GM21447 (cell line): ENCODE measurements at regions not wholly inside any gene's neighbourhood (a gene's known extent, or its start where the extent isn't known, plus 50 kb on each side); places are given as distances from the start of the nearest gene placed in this dataset.

ENCODE experiments used
- ATAC-seq: cut with Tn5 transposase; IDR thresholded peaks from one replicate; pipeline ENCODE4 v1.9.1; 2021; ENCODE audit not compliant: unreplicated experiment

GRCh38 chr12:127079636-127080035, 1187.3 kb upstream of the TMEM132C start:
- ATAC-seq: no peak

GRCh38 chr12:127081058-127081457, 1185.9 kb upstream of the TMEM132C start:
- ATAC-seq: no peak

- ATAC-seq: peak; percentile 99
These were observed 1183.7 kb upstream of the TMEM132C start for GRCh38 chr12:127083008-127083949.

GRCh38 chr12:127101076-127101475, 1165.9 kb upstream of the TMEM132C start:
- ATAC-seq: no peak

GRCh38 chr12:127106041-127106440, 1160.9 kb upstream of the TMEM132C start:
- ATAC-seq: no peak

GRCh38 chr12:127106697-127107096, 1160.3 kb upstream of the TMEM132C start:
- no peak for ATAC-seq

- no peak for ATAC-seq
These were observed 1159.2 kb upstream of the TMEM132C start for GRCh38 chr12:127107744-127108143.

GRCh38 chr12:127108360-127109215, 1158.4 kb upstream of the TMEM132C start:
- ATAC-seq: peak; percentile 74

GRCh38 chr12:127113945-127114344, 1153.0 kb upstream of the TMEM132C start:
- ATAC-seq: no peak

GRCh38 chr12:127115468-127116035, 1151.4 kb upstream of the TMEM132C start:
- no peak for ATAC-seq

GRCh38 chr12:127118251-127118650, 1148.7 kb upstream of the TMEM132C start:
- no peak for ATAC-seq

- no peak for ATAC-seq
These were observed 1147.3 kb upstream of the TMEM132C start for GRCh38 chr12:127119600-127120140.

- ATAC-seq: no peak
These were observed 1146.1 kb upstream of the TMEM132C start for GRCh38 chr12:127120851-127121250.

- no peak for ATAC-seq
These were observed 1145.4 kb upstream of the TMEM132C start for GRCh38 chr12:127121494-127122084.

GRCh38 chr12:127125607-127126259, 1141.2 kb upstream of the TMEM132C start:
- ATAC-seq: peak; percentile 82

GRCh38 chr12:127126260-127126628, 1140.7 kb upstream of the TMEM132C start:
- ATAC-seq: peak; percentile 8

- no peak for ATAC-seq
These were observed 1139.1 kb upstream of the TMEM132C start for GRCh38 chr12:127127897-127128296.

GRCh38 chr12:127130506-127131124, 1136.4 kb upstream of the TMEM132C start:
- no peak for ATAC-seq

- ATAC-seq: no peak
These were observed 1133.2 kb upstream of the TMEM132C start for GRCh38 chr12:127133675-127134335.
